EL (cell line): ENCODE measurements at regions not wholly inside any gene's neighbourhood (a gene's known extent, or its start where the extent isn't known, plus 50 kb on each side); places are given as distances from the start of the nearest gene placed in this dataset.

Experiments used
- DNase-seq: peaks from one replicate; pipeline ENCODE4 v3.0.0-alpha.2; 2016

DNA sequence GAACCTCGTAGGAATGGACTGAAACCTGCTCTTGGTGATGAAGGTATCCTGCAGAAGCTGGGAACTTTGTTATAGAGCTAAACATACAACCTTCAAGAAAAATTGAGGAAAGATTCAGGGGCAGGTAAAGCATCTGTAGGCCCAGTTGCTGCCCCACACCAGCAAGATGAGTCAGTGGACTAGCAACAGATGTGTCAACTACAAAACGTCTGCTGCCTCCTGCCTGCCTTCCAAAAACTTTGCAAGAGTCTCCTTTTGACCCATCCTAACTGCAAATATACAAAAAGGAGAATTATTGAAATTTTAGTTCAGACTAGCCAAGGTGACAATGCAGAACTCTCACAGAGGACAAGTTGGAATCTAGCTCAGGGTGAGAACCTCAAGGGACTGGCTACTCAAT lies 60.9 kb upstream of the TMTC1 start:
- no peak for DNase-seq

- DNase-seq, result no peak
Observed at GRCh38 chr12:29843036-29843435, 59.3 kb upstream of the TMTC1 start.

GRCh38 chr12:29838768-29839167 lies 55.0 kb upstream of the TMTC1 start:
- DNase-seq, result no peak
